Uterus (tissue), 3 donors: ENCODE measurements at regions not wholly inside any gene's neighbourhood (a gene's known extent, or its start where the extent isn't known, plus 50 kb on each side); places are given as distances from the start of the nearest gene placed in this dataset.

Source experiments
- DNase-seq, 2 donors: peaks; one replicate each; pipeline ENCODE4 v3.0.0-alpha.2; 2019 to 2020
- H3K27ac ChIP-seq, 2 donors: fragments of 200-600 bp; sonication (generic); 1 replicate in 1 of 2; 2 replicates in 1 of 2; pipeline ENCODE4 v1.5.1; 2016 to 2018
- H3K27me3 ChIP-seq, 2 donors: fragments of 200-600 bp; sonication (generic); one replicate each; pipeline ENCODE4 v1.5.1; 2018 to 2019; ENCODE audit warnings: control low read depth in 1 of 2
- H3K36me3 ChIP-seq, 2 donors: fragments of 200-600 bp; sonication (generic); one replicate each; pipeline ENCODE4 v1.5.1; 2019; ENCODE audit warnings: control low read depth in 1 of 2
- H3K4me1 ChIP-seq, 2 donors: fragments of 200-600 bp; sonication (generic); one replicate each; pipeline ENCODE4 v1.5.1; 2018 to 2019; ENCODE audit warnings: control low read depth in 1 of 2
- H3K4me3 ChIP-seq, 2 donors: fragments of 200-600 bp; sonication (generic); 1 replicate in 1 of 2; 2 replicates in 1 of 2; pipeline ENCODE4 v1.5.1; 2018 to 2019; ENCODE audit warnings: mild to moderate bottlenecking in 1 of 2
- H3K9me3 ChIP-seq, 2 donors: fragments of 200-600 bp; sonication (generic); one replicate each; pipeline ENCODE4 v1.5.1; 2019; ENCODE audit warnings: control low read depth in 1 of 2
- CTCF ChIP-seq, 4 experiments: fragments of 200-600 bp in 2 of 4; fragments of 450-650 bp in 2 of 4; sonication (generic) in 2 of 4; IDR thresholded peaks; one replicate each; pipeline ENCODE4 v1.5.1; 2016 to 2019; ENCODE audit warnings: antibody characterized with exemption in 4 of 4, mild to moderate bottlenecking in 2 of 4, moderate library complexity in 1 of 4
- POLR2A ChIP-seq, 2 donors: fragments of 450-650 bp; IDR thresholded peaks; one replicate each; pipeline ENCODE4 v1.6.1; 2016; ENCODE audit warnings: antibody characterized with exemption in 2 of 2, mild to moderate bottlenecking in 1 of 2, moderate library complexity in 1 of 2
- intact Hi-C: fragments of 100-400 bp; cut with DNase I; formaldehyde crosslinking; loops from one replicate; pipeline ENCODE4 v1.15.1; 2023; ENCODE audit warnings: low total_unique reads
- donor health status: DM: yes; HTN: yes; CAD: no.

DNA sequence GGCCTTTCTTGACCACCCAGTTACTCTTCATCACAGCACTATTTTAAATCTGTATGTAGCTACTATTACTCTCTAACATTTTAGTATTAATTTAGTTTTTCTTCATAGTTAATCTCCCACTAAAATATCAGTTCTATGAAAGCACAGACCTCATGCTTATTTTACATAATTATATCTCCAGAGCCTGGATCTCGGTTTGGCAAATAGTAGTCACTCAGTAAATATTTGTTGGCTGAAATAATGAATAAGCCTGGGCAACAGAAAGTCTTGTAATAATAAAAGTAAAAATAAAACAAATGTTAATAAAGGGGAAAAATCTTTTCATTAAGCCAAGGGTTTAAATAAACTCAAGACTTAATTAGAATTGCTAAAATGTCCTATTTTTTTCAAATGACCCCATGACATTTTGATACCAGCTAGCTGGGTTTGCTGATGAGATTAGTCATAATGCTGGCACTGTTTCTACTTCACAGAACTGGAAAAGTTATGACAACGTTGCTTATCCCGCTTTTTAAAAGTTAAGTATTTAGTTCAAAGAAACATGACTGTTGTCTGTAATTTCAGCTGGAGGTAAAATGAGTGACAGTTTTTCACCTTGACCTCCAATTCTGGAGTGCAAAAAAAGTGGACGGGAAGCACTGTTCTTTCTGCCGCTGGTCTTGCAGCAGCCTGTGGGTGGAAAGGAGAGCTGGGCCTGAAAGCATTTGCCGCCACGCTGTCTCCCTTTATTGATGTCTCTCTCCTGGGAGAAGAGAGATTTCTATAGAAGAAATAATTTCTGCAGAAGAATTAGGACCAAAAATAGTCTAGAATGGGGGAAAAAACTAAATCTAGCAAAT is 85.2 kb upstream of the SPATA13 start:
- Histone ChIP-seq H3K4me3 (no peak overlapping the region), H3K9me3 (no peaks in the 10 kb centered on the region), H3K36me3 (no peaks in the 10 kb centered on the region), H3K27me3 (no peaks in the 10 kb centered on the region), H3K4me1 (no peaks in the 10 kb centered on the region), H3K27ac (peak overlapping the region in 1 of 2 donors; percentile 29)
- TF ChIP-seq POLR2A (IDR thresholded peaks at IDR 0.05) (no peak), CTCF (IDR thresholded peaks at IDR 0.05) (no peak)
- no peak for DNase-seq
- intact Hi-C loops: no loop called here

DNA sequence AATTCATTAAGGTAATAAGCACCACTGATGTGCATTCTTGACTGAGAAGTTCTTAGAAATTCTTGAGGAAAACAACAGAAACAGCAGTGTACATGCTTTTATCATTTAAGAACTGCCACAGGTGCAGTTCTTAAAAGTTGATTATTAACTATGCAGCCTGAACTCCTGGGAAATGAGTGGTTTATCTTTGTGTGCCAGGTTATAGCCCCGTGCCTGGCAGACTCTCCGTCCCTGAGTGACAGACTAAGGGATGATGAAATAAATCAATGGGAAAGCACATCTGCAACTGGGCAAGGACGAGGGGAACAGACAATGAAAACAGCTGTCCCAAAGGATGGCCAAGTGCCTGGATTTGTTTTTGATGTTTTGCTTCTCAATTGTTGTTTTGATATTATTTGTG is 84.4 kb upstream of the SPATA13 start:
- Histone ChIP-seq H3K4me3 (no peak overlapping the region), H3K27me3 (no peaks in the 10 kb centered on the region), H3K4me1 (no peaks in the 10 kb centered on the region), H3K27ac (peak overlapping the region in 1 of 2 donors; percentile 17), H3K36me3 (no peaks in the 10 kb centered on the region), H3K9me3 (no peaks in the 10 kb centered on the region)
- intact Hi-C loops: no loop called here
- DNase-seq: no peak
- TF ChIP-seq POLR2A (IDR thresholded peaks at IDR 0.05): no peak
- TF ChIP-seq CTCF (IDR thresholded peaks at IDR 0.05): no peak

DNA sequence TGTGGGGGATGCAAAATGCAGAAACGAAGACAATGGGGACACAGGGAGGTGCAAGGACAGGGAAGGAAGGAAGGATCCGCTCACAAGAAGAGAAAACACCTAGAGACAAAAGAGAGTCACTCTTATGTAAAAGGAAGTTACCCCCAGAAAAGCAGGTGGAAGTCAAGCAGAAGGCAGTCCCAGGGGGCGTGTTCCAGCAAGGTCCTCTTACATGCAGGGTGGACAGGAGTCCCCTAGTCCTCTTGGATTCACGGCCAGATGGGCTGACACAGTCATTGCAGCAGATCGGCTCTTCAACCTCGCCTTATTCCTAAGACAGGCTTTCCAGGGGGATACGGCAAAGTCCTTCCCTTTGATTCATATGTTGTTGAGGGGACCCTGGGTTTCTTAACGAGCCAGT is 83.9 kb upstream of the SPATA13 start:
- Histone ChIP-seq H3K27me3 (no peaks in the 10 kb centered on the region), H3K36me3 (no peaks in the 10 kb centered on the region), H3K27ac (no peak overlapping the region), H3K9me3 (no peaks in the 10 kb centered on the region), H3K4me1 (no peaks in the 10 kb centered on the region), H3K4me3 (no peak overlapping the region)
- TF ChIP-seq CTCF (IDR thresholded peaks at IDR 0.05) (no peak), POLR2A (IDR thresholded peaks at IDR 0.05) (no peak)
- intact Hi-C loops: no loop called here
- no peak for DNase-seq

- no peaks in the 10 kb centered on the region for H3K9me3 ChIP-seq
- H3K4me1 ChIP-seq: no peaks in the 10 kb centered on the region
- DNase-seq: no peak
- H3K36me3 ChIP-seq: no peaks in the 10 kb centered on the region
- intact Hi-C loops: no loop called here
- H3K27ac ChIP-seq: no peak overlapping the region
- no peak overlapping the region for H3K4me3 ChIP-seq
- H3K27me3 ChIP-seq: no peaks in the 10 kb centered on the region
- TF ChIP-seq CTCF (IDR thresholded peaks at IDR 0.05): no peak
- TF ChIP-seq POLR2A (IDR thresholded peaks at IDR 0.05): no peak
Measured at GRCh38 chr13:24080134-24080533, 80.4 kb upstream of the SPATA13 start.

DNA sequence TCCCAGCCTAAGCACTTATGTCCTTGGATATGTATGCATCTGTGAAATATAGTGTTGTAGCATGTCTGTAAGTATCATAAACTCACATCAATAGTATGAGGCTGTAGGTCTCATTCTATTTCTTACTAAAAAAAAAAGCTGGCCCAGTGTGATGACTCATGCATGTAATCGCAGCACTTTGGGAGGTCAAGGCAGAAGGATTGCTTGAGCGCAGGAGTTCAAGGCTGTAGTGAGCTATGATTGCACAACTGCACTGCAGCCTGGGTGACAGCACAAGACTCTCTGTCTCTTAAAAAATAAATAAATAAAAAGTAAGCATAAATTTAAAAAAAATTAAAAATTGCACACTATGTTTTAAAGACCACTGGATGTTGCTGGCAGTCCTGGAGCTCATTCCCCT is 79.1 kb upstream of the SPATA13 start:
- H3K27ac ChIP-seq: no peak overlapping the region
- H3K4me1 ChIP-seq: no peaks in the 10 kb centered on the region
- H3K4me3 ChIP-seq: no peak overlapping the region
- intact Hi-C loops: no loop called here
- no peaks in the 10 kb centered on the region for H3K36me3 ChIP-seq
- no peaks in the 10 kb centered on the region for H3K9me3 ChIP-seq
- DNase-seq: no peak
- H3K27me3 ChIP-seq: no peaks in the 10 kb centered on the region
- TF ChIP-seq CTCF (IDR thresholded peaks at IDR 0.05): no peak
- TF ChIP-seq POLR2A (IDR thresholded peaks at IDR 0.05): no peak
